ENCODE measurements at regions not wholly inside any gene's neighbourhood (a gene's known extent, or its start where the extent isn't known, plus 50 kb on each side); places are given as distances from the start of the nearest gene placed in this dataset.
"Not testable (repeated sequence)": the region's sequence is repeated elsewhere in the genome, so short reads cannot be mapped to it uniquely, and the experiment has no call there.

DNA sequence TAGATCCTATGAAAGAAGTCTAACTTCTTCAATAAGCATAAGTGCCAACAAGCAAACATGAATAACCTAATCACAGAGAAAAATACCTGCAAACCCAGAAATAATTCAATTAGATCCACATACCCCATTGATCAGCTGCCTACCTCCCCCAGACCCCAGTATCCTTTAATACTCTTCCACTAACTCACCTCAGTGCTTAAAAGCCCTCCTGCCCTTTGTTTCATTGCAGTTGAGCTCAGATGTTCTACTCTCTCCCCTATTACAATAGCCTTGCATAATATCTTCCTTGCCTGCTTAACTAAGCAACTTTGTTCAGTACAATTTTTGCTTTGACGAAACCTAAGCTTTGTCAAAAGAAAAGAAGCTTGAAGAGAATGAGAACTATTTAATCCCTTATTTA lies 156.0 kb upstream of the ZC3H15 start:
- Histone ChIP-seq H3K27ac (ENCODE audit: low read depth, low read length) (no peak overlapping the region), H3K36me3 (ENCODE audit: control insufficient read depth, insufficient read depth, low read length) (no peaks in the 10 kb centered on the region), H3K9ac (ENCODE audit: low read length) (no peak overlapping the region), H3K27me3 (ENCODE audit: control insufficient read depth, insufficient read depth, low read length) (no peaks in the 10 kb centered on the region), H3K4me3 (ENCODE audit: low read length) (no peak overlapping the region), H3K4me1 (ENCODE audit: control insufficient read depth, insufficient read depth, low read length) (no peaks in the 10 kb centered on the region)

DNA sequence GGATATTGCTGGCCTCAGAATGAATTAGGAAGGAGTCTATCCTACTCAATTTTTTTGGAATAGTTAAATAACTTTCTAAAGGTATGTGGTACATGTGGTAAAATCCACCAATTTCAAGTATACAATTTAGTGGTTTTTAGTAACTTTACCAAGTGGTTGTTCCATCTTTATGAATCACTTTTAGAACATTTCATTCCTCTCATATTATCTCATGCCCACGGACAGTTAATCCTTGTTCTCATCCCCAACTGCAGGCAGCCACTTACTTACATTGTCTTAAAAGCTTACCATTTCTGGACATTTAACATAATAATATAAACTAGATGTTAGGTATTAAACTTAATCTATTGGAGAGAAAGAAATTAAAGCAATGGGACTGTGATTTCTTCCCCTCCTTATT lies 146.3 kb upstream of the ZC3H15 start:
- no peak overlapping the region for H3K27ac ChIP-seq (ENCODE audit: low read depth, low read length)
- no peaks in the 10 kb centered on the region for H3K27me3 ChIP-seq (ENCODE audit: control insufficient read depth, insufficient read depth, low read length)
- no peaks in the 10 kb centered on the region for H3K4me1 ChIP-seq (ENCODE audit: control insufficient read depth, insufficient read depth, low read length)
- H3K9ac ChIP-seq (ENCODE audit: low read length): no peak overlapping the region
- no peak overlapping the region for H3K4me3 ChIP-seq (ENCODE audit: low read length)
- H3K36me3 ChIP-seq (ENCODE audit: control insufficient read depth, insufficient read depth, low read length): no peaks in the 10 kb centered on the region

DNA sequence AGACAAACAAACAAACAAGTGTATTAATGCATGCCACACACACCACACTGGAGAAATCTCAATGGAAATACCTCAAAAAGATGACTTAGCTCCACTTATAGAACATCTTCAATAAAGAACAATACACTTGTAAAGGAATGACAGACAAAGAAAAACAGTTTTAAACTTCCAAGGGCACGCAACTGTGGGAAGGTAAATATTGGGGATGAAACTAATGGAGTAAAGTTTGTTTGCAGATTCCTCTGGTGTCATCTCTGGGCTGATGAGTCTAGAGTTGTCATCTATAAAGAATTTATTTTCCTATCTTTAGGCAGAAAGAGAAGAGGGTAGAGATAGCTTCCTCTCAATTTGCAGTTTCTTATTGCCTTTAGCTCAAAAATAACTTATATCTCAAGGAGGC lies 144.0 kb upstream of the ZC3H15 start:
- Histone ChIP-seq H3K4me3 (ENCODE audit: low read length) (no peak overlapping the region), H3K9ac (ENCODE audit: low read length) (no peak overlapping the region), H3K36me3 (ENCODE audit: control insufficient read depth, insufficient read depth, low read length) (no peaks in the 10 kb centered on the region), H3K27ac (ENCODE audit: low read depth, low read length) (no peak overlapping the region), H3K27me3 (ENCODE audit: control insufficient read depth, insufficient read depth, low read length) (no peaks in the 10 kb centered on the region), H3K4me1 (ENCODE audit: control insufficient read depth, insufficient read depth, low read length) (peaks cover 3% of the 10 kb centered on the region)

DNA sequence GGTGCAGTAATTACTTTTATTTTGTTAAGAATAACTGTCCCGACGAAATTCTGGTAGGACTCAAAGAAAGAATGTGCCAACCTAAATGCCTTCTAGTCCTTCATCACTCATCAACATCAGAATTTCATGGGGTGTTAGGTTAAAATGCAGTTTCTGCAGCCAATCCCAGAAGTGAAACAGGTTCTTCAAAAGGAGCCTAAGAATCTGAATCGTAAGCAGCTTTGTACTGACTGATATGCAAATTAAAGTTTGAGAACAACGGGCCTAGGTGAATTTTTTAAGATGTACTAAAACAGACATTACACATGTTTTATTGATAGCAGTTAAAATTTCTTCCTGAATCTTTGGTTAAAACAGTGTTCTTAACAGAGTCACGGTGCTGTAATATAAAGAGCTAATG lies 140.3 kb upstream of the ZC3H15 start:
- no peak overlapping the region for H3K9ac ChIP-seq (ENCODE audit: low read length)
- H3K27me3 ChIP-seq (ENCODE audit: control insufficient read depth, insufficient read depth, low read length): no peaks in the 10 kb centered on the region
- H3K4me1 ChIP-seq (ENCODE audit: control insufficient read depth, insufficient read depth, low read length): peaks cover 3% of the 10 kb centered on the region
- H3K4me3 ChIP-seq (ENCODE audit: low read length): no peak overlapping the region
- H3K27ac ChIP-seq (ENCODE audit: low read depth, low read length): no peak overlapping the region
- no peaks in the 10 kb centered on the region for H3K36me3 ChIP-seq (ENCODE audit: control insufficient read depth, insufficient read depth, low read length)

DNA sequence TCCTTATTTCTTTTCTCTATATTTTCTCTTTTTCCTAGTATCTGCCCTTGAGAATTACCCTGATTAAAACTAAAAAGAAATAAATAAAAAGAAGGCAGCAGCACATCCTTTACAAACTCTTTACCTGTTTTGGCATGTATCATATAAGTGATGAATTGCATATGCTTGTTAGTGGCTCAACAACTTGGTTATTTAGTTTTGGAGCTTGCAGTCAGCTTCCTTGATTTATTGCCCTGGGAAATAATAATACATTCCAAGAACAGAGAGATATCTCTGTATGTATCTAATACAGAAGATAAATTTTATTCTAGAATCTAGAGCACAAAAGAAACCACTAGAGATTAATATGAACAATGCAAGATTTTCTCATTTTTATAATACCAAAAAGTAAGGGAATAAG lies 139.8 kb upstream of the ZC3H15 start:
- peaks cover 3% of the 10 kb centered on the region for H3K4me1 ChIP-seq (ENCODE audit: control insufficient read depth, insufficient read depth, low read length)
- no peak overlapping the region for H3K9ac ChIP-seq (ENCODE audit: low read length)
- H3K27me3 ChIP-seq (ENCODE audit: control insufficient read depth, insufficient read depth, low read length): no peaks in the 10 kb centered on the region
- H3K36me3 ChIP-seq (ENCODE audit: control insufficient read depth, insufficient read depth, low read length): no peaks in the 10 kb centered on the region
- no peak overlapping the region for H3K27ac ChIP-seq (ENCODE audit: low read depth, low read length)
- H3K4me3 ChIP-seq (ENCODE audit: low read length): no peak overlapping the region

DNA sequence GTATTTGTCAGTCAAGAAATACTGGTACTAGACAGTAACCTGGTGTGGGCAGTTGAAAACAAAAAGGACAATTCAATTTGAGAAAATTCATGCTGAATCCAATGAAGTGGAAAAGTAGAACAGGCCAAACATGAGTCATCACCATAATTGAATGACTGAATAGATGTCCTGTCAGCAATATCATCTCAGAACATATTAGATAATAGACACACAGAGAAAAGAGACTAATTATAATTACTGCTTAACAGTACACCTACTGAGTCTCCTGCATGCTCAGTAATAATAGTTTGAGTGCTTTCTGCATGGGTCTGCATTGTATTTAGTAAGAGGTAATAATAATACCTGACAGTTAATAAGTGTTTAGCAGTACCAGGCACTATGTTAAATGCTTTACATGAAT lies 138.6 kb upstream of the ZC3H15 start:
- no peak overlapping the region for H3K4me3 ChIP-seq (ENCODE audit: low read length)
- no peak overlapping the region for H3K27ac ChIP-seq (ENCODE audit: low read depth, low read length)
- no peak overlapping the region for H3K9ac ChIP-seq (ENCODE audit: low read length)
- H3K4me1 ChIP-seq (ENCODE audit: control insufficient read depth, insufficient read depth, low read length): peaks cover 3% of the 10 kb centered on the region
- no peaks in the 10 kb centered on the region for H3K27me3 ChIP-seq (ENCODE audit: control insufficient read depth, insufficient read depth, low read length)
- H3K36me3 ChIP-seq (ENCODE audit: control insufficient read depth, insufficient read depth, low read length): no peaks in the 10 kb centered on the region

DNA sequence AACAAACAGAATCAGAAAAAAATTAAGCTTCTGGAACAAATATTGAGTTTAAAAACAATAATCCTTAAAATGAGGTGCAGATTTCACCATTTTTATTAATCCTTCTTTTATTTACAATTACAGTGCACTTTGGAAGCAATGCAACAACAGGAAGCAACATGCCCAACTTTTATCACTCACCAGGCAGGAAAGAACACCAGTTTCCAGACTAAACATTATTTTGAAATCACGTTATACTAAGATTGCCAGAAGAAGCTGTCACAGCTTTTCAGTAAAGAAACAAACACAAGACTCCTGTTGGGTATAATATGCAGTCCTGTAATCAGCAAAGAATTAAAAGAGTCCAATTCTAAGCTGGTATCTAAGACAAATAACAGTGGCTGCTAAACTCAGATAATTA lies 137.9 kb upstream of the ZC3H15 start:
- H3K36me3 ChIP-seq (ENCODE audit: control insufficient read depth, insufficient read depth, low read length): no peaks in the 10 kb centered on the region
- no peaks in the 10 kb centered on the region for H3K27me3 ChIP-seq (ENCODE audit: control insufficient read depth, insufficient read depth, low read length)
- H3K4me1 ChIP-seq (ENCODE audit: control insufficient read depth, insufficient read depth, low read length): peaks cover 3% of the 10 kb centered on the region
- no peak overlapping the region for H3K4me3 ChIP-seq (ENCODE audit: low read length)
- no peak overlapping the region for H3K27ac ChIP-seq (ENCODE audit: low read depth, low read length)
- no peak overlapping the region for H3K9ac ChIP-seq (ENCODE audit: low read length)

DNA sequence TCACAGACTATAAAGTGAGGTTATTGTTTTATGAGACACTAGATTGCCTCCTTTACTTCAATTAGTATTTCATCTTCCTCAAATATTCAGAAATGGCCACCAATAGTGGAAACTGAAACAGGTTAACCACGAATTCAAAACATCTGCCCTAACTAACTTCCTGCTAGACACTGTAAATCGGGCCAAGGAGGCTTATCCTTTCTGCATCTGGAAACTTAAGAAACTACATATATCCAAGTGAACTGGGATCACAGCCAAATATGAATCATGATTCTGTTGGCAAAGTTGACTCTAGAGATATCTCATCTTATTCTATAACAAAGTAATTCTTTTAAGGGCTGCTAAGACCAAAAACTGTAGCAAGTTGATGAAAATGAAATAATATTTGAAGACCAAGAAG lies 136.6 kb upstream of the ZC3H15 start:
- Histone ChIP-seq H3K9ac (ENCODE audit: low read length) (no peak overlapping the region), H3K36me3 (ENCODE audit: control insufficient read depth, insufficient read depth, low read length) (no peaks in the 10 kb centered on the region), H3K27ac (ENCODE audit: low read depth, low read length) (no peak overlapping the region), H3K4me1 (ENCODE audit: control insufficient read depth, insufficient read depth, low read length) (peaks cover 3% of the 10 kb centered on the region), H3K27me3 (ENCODE audit: control insufficient read depth, insufficient read depth, low read length) (no peaks in the 10 kb centered on the region), H3K4me3 (ENCODE audit: low read length) (no peak overlapping the region)

DNA sequence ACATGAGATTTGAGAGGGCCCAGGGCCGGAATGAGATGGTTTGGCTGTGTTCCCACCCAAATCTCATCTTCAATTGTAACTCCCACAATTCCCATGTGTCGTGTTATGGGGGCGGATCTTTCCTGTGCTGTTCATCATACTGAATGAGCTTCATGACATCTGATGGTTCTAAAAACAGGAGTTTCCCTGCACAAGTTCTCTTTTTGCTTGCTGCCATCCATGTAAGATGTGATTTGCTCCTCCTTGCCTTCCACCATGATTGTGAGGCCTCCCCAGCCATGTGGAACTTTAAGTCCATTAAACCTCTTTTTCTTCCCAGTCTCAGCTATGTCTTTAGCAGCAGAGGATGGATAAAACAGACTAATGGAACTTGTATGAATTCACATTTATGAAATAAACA lies 131.9 kb upstream of the ZC3H15 start:
- not testable (repeated sequence) for H3K4me3 ChIP-seq (ENCODE audit: low read length); H3K9ac ChIP-seq (ENCODE audit: low read length); H3K27me3 ChIP-seq (ENCODE audit: control insufficient read depth, insufficient read depth, low read length); H3K4me1 ChIP-seq (ENCODE audit: control insufficient read depth, insufficient read depth, low read length); H3K36me3 ChIP-seq (ENCODE audit: control insufficient read depth, insufficient read depth, low read length); H3K27ac ChIP-seq (ENCODE audit: low read depth, low read length)

DNA sequence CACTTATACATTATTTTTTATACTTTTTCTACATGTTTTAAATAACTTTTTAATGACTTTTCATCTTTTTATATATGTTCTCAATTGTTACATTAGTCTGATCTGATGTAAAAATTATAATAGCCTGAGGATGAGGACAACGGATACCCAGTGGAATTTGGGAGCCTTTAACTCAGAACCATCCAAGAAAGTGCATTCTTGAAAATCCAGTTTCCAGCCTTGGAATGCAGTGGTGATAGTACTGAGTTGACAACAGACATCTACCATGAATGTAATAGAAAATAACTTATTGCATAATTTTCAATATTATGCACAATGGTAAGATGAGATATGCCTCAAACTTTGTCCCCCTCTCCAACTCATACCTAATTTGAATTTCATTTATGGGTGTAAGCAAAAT lies 120.7 kb upstream of the ZC3H15 start:
- no peak overlapping the region for H3K4me3 ChIP-seq (ENCODE audit: low read length)
- H3K36me3 ChIP-seq (ENCODE audit: control insufficient read depth, insufficient read depth, low read length): no peaks in the 10 kb centered on the region
- no peaks in the 10 kb centered on the region for H3K27me3 ChIP-seq (ENCODE audit: control insufficient read depth, insufficient read depth, low read length)
- no peak overlapping the region for H3K9ac ChIP-seq (ENCODE audit: low read length)
- H3K27ac ChIP-seq (ENCODE audit: low read depth, low read length): no peak overlapping the region
- H3K4me1 ChIP-seq (ENCODE audit: control insufficient read depth, insufficient read depth, low read length): no peaks in the 10 kb centered on the region

DNA sequence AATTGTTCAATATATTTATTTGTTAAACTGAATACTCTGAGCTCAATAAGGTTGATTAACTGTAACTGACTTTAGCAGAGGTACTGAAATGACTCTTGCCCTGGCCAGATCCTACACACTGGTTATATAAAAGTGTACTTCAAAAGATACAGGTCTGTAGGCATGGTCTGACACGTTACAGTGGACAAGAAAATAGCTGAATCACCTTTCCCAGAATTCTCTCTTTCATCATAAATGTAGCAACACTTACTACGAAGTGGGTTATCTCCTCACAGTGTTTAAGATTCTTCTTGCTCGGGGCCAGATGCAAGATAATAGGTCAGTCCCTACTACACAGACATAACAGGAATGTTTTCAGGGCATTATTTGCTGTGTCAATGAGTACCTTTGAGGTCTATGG lies 107.0 kb upstream of the ZC3H15 start:
- Histone ChIP-seq H3K4me1 (ENCODE audit: control insufficient read depth, insufficient read depth, low read length) (no peaks in the 10 kb centered on the region), H3K27ac (ENCODE audit: low read depth, low read length) (no peak overlapping the region), H3K4me3 (ENCODE audit: low read length) (no peak overlapping the region), H3K9ac (ENCODE audit: low read length) (no peak overlapping the region), H3K36me3 (ENCODE audit: control insufficient read depth, insufficient read depth, low read length) (no peaks in the 10 kb centered on the region), H3K27me3 (ENCODE audit: control insufficient read depth, insufficient read depth, low read length) (no peaks in the 10 kb centered on the region)

DNA sequence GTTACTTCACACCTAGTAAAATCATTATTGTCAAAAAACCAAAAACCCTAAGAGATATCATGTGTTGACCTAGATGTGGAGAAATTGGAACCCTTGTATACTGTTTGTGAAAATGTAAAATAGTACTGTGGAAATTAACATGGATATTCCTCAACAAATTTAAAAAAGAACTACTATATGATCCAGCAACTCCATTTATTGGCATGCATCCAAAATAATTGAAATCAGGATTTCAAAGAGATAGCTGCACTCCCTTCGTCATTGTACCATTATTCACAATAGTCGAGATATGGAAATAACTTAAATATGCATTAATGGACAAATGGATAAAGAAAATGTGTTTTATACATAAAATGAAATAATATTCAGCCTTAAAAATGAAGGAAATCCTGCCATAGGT lies 105.3 kb upstream of the ZC3H15 start:
- no peak overlapping the region for H3K4me3 ChIP-seq (ENCODE audit: low read length)
- H3K9ac ChIP-seq (ENCODE audit: low read length): no peak overlapping the region
- H3K4me1 ChIP-seq (ENCODE audit: control insufficient read depth, insufficient read depth, low read length): no peaks in the 10 kb centered on the region
- no peaks in the 10 kb centered on the region for H3K27me3 ChIP-seq (ENCODE audit: control insufficient read depth, insufficient read depth, low read length)
- H3K27ac ChIP-seq (ENCODE audit: low read depth, low read length): no peak overlapping the region
- no peaks in the 10 kb centered on the region for H3K36me3 ChIP-seq (ENCODE audit: control insufficient read depth, insufficient read depth, low read length)

DNA sequence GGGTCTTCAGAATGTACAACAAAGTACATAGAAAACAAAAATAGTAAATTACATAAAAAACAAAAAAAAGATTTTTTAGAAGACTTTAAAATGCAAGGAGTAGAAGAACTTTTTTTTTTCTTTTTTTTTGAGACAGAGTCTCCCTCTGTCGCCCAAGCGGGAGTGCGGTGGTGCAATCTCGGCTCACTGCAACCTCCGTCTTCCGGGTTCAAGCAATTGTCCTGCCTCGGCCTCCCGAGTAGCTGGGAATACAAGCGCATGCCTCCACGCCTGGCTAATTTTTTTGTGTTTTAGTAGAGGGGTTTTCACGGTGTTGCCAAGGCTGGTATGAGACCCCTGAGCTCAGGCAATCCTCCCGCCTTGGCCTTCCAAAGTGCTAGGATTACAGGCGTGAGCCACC lies 104.5 kb upstream of the ZC3H15 start:
- no peaks in the 10 kb centered on the region for H3K4me1 ChIP-seq (ENCODE audit: control insufficient read depth, insufficient read depth, low read length)
- H3K9ac ChIP-seq (ENCODE audit: low read length): no peak overlapping the region
- no peaks in the 10 kb centered on the region for H3K27me3 ChIP-seq (ENCODE audit: control insufficient read depth, insufficient read depth, low read length)
- no peaks in the 10 kb centered on the region for H3K36me3 ChIP-seq (ENCODE audit: control insufficient read depth, insufficient read depth, low read length)
- no peak overlapping the region for H3K27ac ChIP-seq (ENCODE audit: low read depth, low read length)
- no peak overlapping the region for H3K4me3 ChIP-seq (ENCODE audit: low read length)

DNA sequence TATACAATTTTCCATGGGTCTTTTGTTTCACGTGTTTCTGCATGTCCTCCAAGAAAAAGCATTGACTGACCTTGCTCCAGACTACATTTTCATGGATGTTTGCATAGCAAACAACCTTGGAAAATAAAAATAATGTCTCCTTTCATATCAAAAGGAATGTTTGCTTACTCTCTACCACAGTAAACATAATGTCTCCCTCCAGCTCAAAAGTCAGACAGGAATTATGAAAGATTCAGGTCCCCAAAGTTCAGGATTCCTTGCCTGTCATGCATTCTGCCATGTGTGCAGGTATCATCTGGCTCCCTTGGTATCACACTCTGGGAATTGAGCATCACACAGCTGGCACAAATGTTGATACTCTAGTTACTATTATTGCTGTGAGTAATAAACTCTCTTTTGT lies 103.1 kb upstream of the ZC3H15 start:
- H3K4me1 ChIP-seq (ENCODE audit: control insufficient read depth, insufficient read depth, low read length): no peaks in the 10 kb centered on the region
- H3K36me3 ChIP-seq (ENCODE audit: control insufficient read depth, insufficient read depth, low read length): no peaks in the 10 kb centered on the region
- no peak overlapping the region for H3K9ac ChIP-seq (ENCODE audit: low read length)
- no peak overlapping the region for H3K4me3 ChIP-seq (ENCODE audit: low read length)
- H3K27me3 ChIP-seq (ENCODE audit: control insufficient read depth, insufficient read depth, low read length): no peaks in the 10 kb centered on the region
- no peak overlapping the region for H3K27ac ChIP-seq (ENCODE audit: low read depth, low read length)

Data from rectal smooth muscle tissue (tissue), 1 donor.